Sigmoid colon (tissue), 4 donors: ENCODE measurements at regions not wholly inside any gene's neighbourhood (a gene's known extent, or its start where the extent isn't known, plus 50 kb on each side); places are given as distances from the start of the nearest gene placed in this dataset.

Experiments used
- CTCF ChIP-seq, 4 experiments: fragments of 450-650 bp in 3 of 4; fragments of 200-600 bp in 1 of 4; IDR thresholded peaks; one replicate each; pipeline ENCODE4 v1.5.1; 2016 to 2019; ENCODE audit warnings: antibody characterized with exemption in 4 of 4, mild to moderate bottlenecking in 3 of 4, moderate library complexity in 2 of 4
- POLR2A ChIP-seq, 2 donors: fragments of 450-650 bp; IDR thresholded peaks; one replicate each; pipeline ENCODE4 v1.6.1; 2016; ENCODE audit warnings: antibody characterized with exemption in 2 of 2, mild to moderate bottlenecking in 2 of 2, moderate library complexity in 2 of 2
- POLR2AphosphoS5 ChIP-seq, 4 donors: sonication (generic); formaldehyde crosslinking; IDR thresholded peaks; one replicate each; pipeline ENCODE4 v1.6.1; 2017; ENCODE audit warnings: antibody characterized with exemption in 4 of 4

- TF ChIP-seq CTCF (IDR thresholded peaks at IDR 0.05) (no peak), POLR2A (IDR thresholded peaks at IDR 0.05) (no peak), POLR2AphosphoS5 (IDR thresholded peaks at IDR 0.05) (no peak)
These were observed 168.6 kb downstream of the C7orf25 start for GRCh38 chr7:42743077-42743858.
